ENCODE measurements at regions not wholly inside any gene's neighbourhood (a gene's known extent, or its start where the extent isn't known, plus 50 kb on each side); places are given as distances from the start of the nearest gene placed in this dataset.
"Not testable (repeated sequence)": the region's sequence is repeated elsewhere in the genome, so short reads cannot be mapped to it uniquely, and the experiment has no call there.

- TF ChIP-seq MYC (IDR thresholded peaks at IDR 0.05; ENCODE audit: low read depth, low read length) (no peak), CTCF (IDR thresholded peaks at IDR 0.05; ENCODE audit: low read depth, low read length) (no peak), MAX (IDR thresholded peaks at IDR 0.05; ENCODE audit: low read depth, low read length) (no peak), POLR2A (IDR thresholded peaks at IDR 0.05; ENCODE audit: extremely low read depth, insufficient read length) (no peak)
- no peak overlapping the region for H3K4me3 ChIP-seq (ENCODE audit: low read depth, low read length)
- DNase-seq (ENCODE audit: low read depth) = no peak
Measured at GRCh38 chr18:67771271-67771670, 254.8 kb upstream of the DSEL start.

DNA sequence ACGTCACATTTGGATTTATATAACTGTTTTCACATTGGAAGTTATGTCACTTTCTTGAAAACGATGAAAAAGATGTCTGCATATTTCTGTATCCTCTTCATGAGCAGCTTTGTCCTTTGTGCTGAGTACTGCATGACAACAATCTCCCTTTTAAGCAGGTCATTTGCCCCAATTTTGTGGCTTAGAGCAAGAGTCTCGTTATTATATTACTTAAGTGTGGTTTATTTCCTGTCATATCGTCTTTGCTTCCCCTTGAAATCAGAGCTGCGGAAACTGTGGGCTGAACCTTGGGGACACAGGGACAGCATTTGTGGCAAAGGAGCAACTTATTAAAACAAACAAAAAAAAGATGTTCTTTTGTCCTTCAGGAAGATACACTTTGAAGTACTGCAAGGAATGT, 254.0 kb upstream of the DSEL start:
- no peak for DNase-seq (ENCODE audit: low read depth)
- H3K4me3 ChIP-seq (ENCODE audit: low read depth, low read length) = no peak overlapping the region
- TF ChIP-seq CTCF (IDR thresholded peaks at IDR 0.05; ENCODE audit: low read depth, low read length) (no peak), MYC (IDR thresholded peaks at IDR 0.05; ENCODE audit: low read depth, low read length) (no peak), MAX (IDR thresholded peaks at IDR 0.05; ENCODE audit: low read depth, low read length) (no peak), POLR2A (IDR thresholded peaks at IDR 0.05; ENCODE audit: extremely low read depth, insufficient read length) (no peak)

- TF ChIP-seq POLR2A (IDR thresholded peaks at IDR 0.05; ENCODE audit: extremely low read depth, insufficient read length) = no peak
- no peak for TF ChIP-seq MAX (IDR thresholded peaks at IDR 0.05; ENCODE audit: low read depth, low read length)
- no peak for TF ChIP-seq CTCF (IDR thresholded peaks at IDR 0.05; ENCODE audit: low read depth, low read length)
- TF ChIP-seq MYC (IDR thresholded peaks at IDR 0.05; ENCODE audit: low read depth, low read length) = no peak
- no peak overlapping the region for H3K4me3 ChIP-seq (ENCODE audit: low read depth, low read length)
- peak; percentile 8 for DNase-seq (ENCODE audit: low read depth)
Measured at GRCh38 chr18:67766930-67767329, 250.4 kb upstream of the DSEL start.

DNA sequence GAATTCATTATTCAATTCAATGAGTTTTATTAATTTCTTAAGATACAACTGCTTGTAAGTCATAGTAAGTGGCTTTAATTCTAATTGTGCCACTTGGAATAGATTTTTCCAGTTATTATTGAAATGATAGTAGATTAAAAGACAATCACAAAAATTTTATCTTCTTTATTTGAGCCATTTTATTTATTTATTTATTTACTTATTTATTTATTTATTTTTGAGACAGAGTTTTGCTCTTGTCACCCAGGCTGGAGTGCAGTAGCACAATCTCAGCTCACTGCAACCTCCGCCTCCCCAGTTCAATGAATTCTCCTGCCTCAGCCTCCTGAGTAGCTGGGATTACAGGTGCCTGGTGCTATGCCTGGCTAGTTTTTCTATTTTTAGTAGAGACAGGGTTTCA, 235.7 kb upstream of the DSEL start:
- DNase-seq (ENCODE audit: low read depth); H3K4me3 ChIP-seq (ENCODE audit: low read depth, low read length): not testable (repeated sequence)

DNA sequence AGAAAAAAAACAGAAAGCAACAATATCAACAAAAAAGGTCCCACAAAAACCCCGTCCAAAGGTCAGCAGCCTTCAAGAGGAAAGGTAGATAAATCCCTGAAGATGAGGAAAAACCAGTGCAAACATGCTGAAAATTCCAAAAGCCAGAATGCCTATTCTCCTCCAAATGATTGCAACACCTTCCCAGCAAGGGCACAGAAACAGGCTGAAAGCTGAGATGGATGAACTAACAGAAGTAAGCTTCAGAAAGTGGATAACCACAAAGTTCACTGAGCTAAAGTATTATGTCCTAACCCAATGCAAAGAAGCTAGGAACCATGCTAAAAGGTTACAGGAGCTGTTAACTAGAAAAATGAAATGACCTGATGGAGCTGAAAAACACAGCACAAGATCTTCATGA, 226.4 kb upstream of the DSEL start:
- DNase-seq (ENCODE audit: low read depth) = no peak
- no peak overlapping the region for H3K4me3 ChIP-seq (ENCODE audit: low read depth, low read length)
- TF ChIP-seq MYC (IDR thresholded peaks at IDR 0.05; ENCODE audit: low read depth, low read length) = no peak
- TF ChIP-seq CTCF (IDR thresholded peaks at IDR 0.05; ENCODE audit: low read depth, low read length) = no peak
- no peak for TF ChIP-seq MAX (IDR thresholded peaks at IDR 0.05; ENCODE audit: low read depth, low read length)
- TF ChIP-seq POLR2A (IDR thresholded peaks at IDR 0.05; ENCODE audit: extremely low read depth, insufficient read length) = no peak

- no peak overlapping the region for H3K4me3 ChIP-seq (ENCODE audit: low read depth, low read length)
- TF ChIP-seq MAX (IDR thresholded peaks at IDR 0.05; ENCODE audit: low read depth, low read length) (no peak), MYC (IDR thresholded peaks at IDR 0.05; ENCODE audit: low read depth, low read length) (no peak), POLR2A (IDR thresholded peaks at IDR 0.05; ENCODE audit: extremely low read depth, insufficient read length) (no peak), CTCF (IDR thresholded peaks at IDR 0.05; ENCODE audit: low read depth, low read length) (no peak)
- no peak for DNase-seq (ENCODE audit: low read depth)
Measured at GRCh38 chr18:67742525-67742924, 226.0 kb upstream of the DSEL start.
